Keratinocyte (primary cell): ENCODE measurements at regions not wholly inside any gene's neighbourhood (a gene's known extent, or its start where the extent isn't known, plus 50 kb on each side); places are given as distances from the start of the nearest gene placed in this dataset.

Source experiments
- EZH2 ChIP-seq: IDR thresholded peaks from one replicate; pipeline ENCODE4 v1.6.1; 2012; ENCODE audit warnings: inconsistent platforms, mild to moderate bottlenecking, low read length, moderate library complexity
- TF ChIP-seq, protein P1 (sequence below), 3 experiments: IDR thresholded peaks in 1 of 3; conservative IDR thresholded peaks in 1 of 3; optimal IDR thresholded peaks in 1 of 3; 2 replicates in 2 of 3; 3 replicates in 1 of 3; pipeline versions ENCODE3 to v1.5.1; 2011; ENCODE audit warnings: low read length in 3 of 3, mild to moderate bottlenecking in 3 of 3, moderate library complexity in 2 of 3, control low read depth in 1 of 3, inconsistent platforms in 1 of 3; ENCODE audit not compliant: insufficient read depth in 2 of 3; ENCODE audit errors: extremely low read depth in 1 of 3

DNA sequence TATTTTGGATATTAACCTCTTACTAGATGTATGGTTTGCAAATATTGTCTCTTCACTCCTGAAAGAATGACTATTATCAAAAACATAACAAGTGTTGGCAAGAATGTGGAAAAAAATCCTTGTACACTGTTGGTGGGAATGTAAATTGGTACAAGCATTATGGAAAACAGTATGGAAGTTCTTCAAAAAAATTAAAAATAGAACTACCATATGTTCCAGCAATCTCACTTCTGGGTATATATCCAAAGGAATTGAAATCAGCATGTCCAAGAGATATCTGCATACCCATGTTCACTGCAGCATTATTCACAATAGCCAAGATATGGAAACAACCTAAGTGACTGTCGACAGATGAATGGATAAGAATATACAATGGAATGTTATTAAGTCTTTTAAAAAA, 61.6 kb upstream of the KIT start:
- TF ChIP-seq, protein P1, sequence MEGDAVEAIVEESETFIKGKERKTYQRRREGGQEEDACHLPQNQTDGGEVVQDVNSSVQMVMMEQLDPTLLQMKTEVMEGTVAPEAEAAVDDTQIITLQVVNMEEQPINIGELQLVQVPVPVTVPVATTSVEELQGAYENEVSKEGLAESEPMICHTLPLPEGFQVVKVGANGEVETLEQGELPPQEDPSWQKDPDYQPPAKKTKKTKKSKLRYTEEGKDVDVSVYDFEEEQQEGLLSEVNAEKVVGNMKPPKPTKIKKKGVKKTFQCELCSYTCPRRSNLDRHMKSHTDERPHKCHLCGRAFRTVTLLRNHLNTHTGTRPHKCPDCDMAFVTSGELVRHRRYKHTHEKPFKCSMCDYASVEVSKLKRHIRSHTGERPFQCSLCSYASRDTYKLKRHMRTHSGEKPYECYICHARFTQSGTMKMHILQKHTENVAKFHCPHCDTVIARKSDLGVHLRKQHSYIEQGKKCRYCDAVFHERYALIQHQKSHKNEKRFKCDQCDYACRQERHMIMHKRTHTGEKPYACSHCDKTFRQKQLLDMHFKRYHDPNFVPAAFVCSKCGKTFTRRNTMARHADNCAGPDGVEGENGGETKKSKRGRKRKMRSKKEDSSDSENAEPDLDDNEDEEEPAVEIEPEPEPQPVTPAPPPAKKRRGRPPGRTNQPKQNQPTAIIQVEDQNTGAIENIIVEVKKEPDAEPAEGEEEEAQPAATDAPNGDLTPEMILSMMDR (optimal IDR thresholded peaks at IDR 0.05 in 1 of 3, IDR thresholded peaks at IDR 0.05 in 1 of 3, conservative IDR thresholded peaks at IDR 0.05 in 1 of 3; ENCODE audit: extremely low read depth in 1 of 3, insufficient read depth in 2 of 3, low read length in 3 of 3), result no peak
- no peak for TF ChIP-seq EZH2
